ENCODE measurements at regions not wholly inside any gene's neighbourhood (a gene's known extent, or its start where the extent isn't known, plus 50 kb on each side); places are given as distances from the start of the nearest gene placed in this dataset.

DNA sequence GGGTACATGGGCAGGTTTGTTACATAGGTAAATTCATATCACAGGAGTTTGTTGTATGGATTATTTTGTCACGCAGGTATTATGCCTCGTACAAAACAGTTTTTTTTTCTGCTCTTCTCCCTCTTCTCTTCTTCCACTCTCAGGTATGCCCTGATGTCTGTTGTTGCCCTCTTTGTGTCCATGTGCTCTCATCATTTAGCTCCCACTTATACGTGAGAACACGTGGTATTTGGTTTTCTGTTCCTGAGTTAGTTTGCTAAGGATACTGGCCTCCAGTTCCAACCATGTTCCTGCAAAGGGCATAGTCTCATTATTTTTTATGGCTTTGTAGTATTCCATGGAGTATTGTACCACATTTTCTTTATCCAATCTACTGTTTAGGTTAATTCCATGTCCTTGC lies 65.7 kb downstream of the UNC5CL start:
- H3K27me3 ChIP-seq, result no peaks in the 10 kb centered on the region
- ATAC-seq (ENCODE audit: low FRiP score in 2 of 2), result no peak
- TF ChIP-seq EP300 (IDR thresholded peaks at IDR 0.05) (no peak), POLR2A (IDR thresholded peaks at IDR 0.05) (no peak), POLR2AphosphoS5 (IDR thresholded peaks at IDR 0.05) (no peak)
- TF ChIP-seq, protein P1, sequence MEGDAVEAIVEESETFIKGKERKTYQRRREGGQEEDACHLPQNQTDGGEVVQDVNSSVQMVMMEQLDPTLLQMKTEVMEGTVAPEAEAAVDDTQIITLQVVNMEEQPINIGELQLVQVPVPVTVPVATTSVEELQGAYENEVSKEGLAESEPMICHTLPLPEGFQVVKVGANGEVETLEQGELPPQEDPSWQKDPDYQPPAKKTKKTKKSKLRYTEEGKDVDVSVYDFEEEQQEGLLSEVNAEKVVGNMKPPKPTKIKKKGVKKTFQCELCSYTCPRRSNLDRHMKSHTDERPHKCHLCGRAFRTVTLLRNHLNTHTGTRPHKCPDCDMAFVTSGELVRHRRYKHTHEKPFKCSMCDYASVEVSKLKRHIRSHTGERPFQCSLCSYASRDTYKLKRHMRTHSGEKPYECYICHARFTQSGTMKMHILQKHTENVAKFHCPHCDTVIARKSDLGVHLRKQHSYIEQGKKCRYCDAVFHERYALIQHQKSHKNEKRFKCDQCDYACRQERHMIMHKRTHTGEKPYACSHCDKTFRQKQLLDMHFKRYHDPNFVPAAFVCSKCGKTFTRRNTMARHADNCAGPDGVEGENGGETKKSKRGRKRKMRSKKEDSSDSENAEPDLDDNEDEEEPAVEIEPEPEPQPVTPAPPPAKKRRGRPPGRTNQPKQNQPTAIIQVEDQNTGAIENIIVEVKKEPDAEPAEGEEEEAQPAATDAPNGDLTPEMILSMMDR (IDR thresholded peaks at IDR 0.05), result no peak
- 90 to 92% methylated on average over 4 of the region's 4 CpGs for WGBS, 2 donors
- no peaks in the 10 kb centered on the region for H3K4me1 ChIP-seq
- no peak for DNase-seq
- H3K4me3 ChIP-seq, result no peak overlapping the region
- no peaks in the 10 kb centered on the region for H3K36me3 ChIP-seq
- no peak overlapping the region for H3K27ac ChIP-seq
- H3K9me3 ChIP-seq, result no peaks in the 10 kb centered on the region

- no peak for ATAC-seq (ENCODE audit: low FRiP score in 2 of 2)
- WGBS, 2 donors, result 78 to 85% methylated on average over 3 of the region's 3 CpGs
- TF ChIP-seq EP300 (IDR thresholded peaks at IDR 0.05) (no peak), POLR2A (IDR thresholded peaks at IDR 0.05) (no peak), POLR2AphosphoS5 (IDR thresholded peaks at IDR 0.05) (no peak)
- TF ChIP-seq, protein P1 (IDR thresholded peaks at IDR 0.05), result no peak
These were observed 66.2 kb downstream of the UNC5CL start for GRCh38 chr6:40972814-40973213.

GRCh38 chr6:40972190-40972589 lies 66.8 kb downstream of the UNC5CL start:
- TF ChIP-seq POLR2AphosphoS5 (IDR thresholded peaks at IDR 0.05) (no peak), EP300 (IDR thresholded peaks at IDR 0.05) (no peak), POLR2A (IDR thresholded peaks at IDR 0.05) (no peak)
- TF ChIP-seq, protein P1 (IDR thresholded peaks at IDR 0.05), result no peak
- ATAC-seq (ENCODE audit: low FRiP score in 2 of 2), result no peak
- H3K36me3 ChIP-seq, result no peaks in the 10 kb centered on the region
- no peaks in the 10 kb centered on the region for H3K27me3 ChIP-seq
- no peak overlapping the region for H3K27ac ChIP-seq
- H3K9me3 ChIP-seq, result no peaks in the 10 kb centered on the region
- WGBS, 2 donors, result 92 to 96% methylated on average over 3 of the region's 3 CpGs
- no peak for DNase-seq
- H3K4me3 ChIP-seq, result no peak overlapping the region
- no peaks in the 10 kb centered on the region for H3K4me1 ChIP-seq

More at GRCh38 chr6:40972814-40973213, 66.2 kb downstream of the UNC5CL start:
- Histone ChIP-seq H3K27ac (no peak overlapping the region), H3K9me3 (no peaks in the 10 kb centered on the region), H3K4me1 (no peaks in the 10 kb centered on the region), H3K4me3 (no peak overlapping the region), H3K36me3 (no peaks in the 10 kb centered on the region), H3K27me3 (no peaks in the 10 kb centered on the region)
- no peak for DNase-seq

DNA sequence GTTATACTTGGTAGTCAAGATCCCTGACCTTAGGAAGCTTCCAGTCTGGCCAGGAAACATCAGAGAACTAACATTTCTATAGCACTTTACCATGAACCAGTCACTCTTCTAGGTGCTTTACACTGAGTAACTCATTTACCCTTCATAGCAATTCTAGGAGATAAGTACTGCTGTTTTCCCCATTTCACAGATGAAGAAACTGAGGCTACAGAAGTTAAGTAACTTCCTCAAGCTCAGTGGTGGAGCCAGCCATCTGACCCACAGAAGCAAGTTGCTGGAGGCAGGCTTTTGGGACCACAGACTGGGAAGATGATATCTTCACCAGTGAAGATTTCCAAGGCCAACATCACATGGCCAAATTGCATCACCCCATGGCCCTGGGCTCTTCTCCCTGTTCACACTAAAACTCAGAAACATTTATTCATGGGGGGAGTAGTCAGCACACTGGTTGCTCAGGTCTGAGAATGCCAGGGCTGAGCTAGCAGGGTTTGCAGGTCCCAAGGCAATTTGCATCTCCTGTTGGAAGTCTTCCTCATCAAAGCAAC lies 70.3 kb downstream of the UNC5CL start:
- DNase-seq, result no peak
- no peak for ATAC-seq (ENCODE audit: low FRiP score in 2 of 2)
- H3K27me3 ChIP-seq, result no peaks in the 10 kb centered on the region

DNA sequence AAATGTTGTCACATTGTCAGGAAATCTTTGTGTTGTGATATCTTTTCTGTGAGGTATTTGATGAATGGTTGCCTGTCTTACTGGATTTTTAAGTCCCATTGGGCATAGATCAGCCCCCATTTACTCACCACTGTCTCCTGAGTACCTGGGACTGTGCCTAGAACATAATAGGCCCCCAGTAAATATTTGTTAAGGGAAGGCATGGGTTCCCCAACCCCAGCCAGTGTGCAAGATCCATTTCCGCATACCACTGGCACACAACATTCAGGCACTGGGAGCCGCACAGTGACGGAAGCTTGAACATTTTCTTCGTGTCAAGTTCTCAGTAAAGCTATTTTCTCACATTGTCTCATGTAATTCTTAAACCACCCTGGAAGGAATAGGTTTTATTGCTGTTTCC lies 72.2 kb downstream of the UNC5CL start:
- no peak for ATAC-seq (ENCODE audit: low FRiP score in 2 of 2)
- H3K27ac ChIP-seq, result no peak overlapping the region
- WGBS, 2 donors, result 95 to 99% methylated on average over 4 of the region's 4 CpGs
- H3K4me1 ChIP-seq, result no peaks in the 10 kb centered on the region
- H3K9me3 ChIP-seq, result no peaks in the 10 kb centered on the region
- H3K27me3 ChIP-seq, result no peaks in the 10 kb centered on the region
- no peak overlapping the region for H3K4me3 ChIP-seq
- no peaks in the 10 kb centered on the region for H3K36me3 ChIP-seq
- TF ChIP-seq POLR2A (IDR thresholded peaks at IDR 0.05), result no peak
- TF ChIP-seq EP300 (IDR thresholded peaks at IDR 0.05), result no peak
- TF ChIP-seq, protein P1 (IDR thresholded peaks at IDR 0.05), result no peak
- TF ChIP-seq POLR2AphosphoS5 (IDR thresholded peaks at IDR 0.05), result no peak
- DNase-seq, result no peak

More for the DNA sequence above, 70.3 kb downstream of the UNC5CL start:
- TF ChIP-seq POLR2AphosphoS5 (IDR thresholded peaks at IDR 0.05) (no peak), EP300 (IDR thresholded peaks at IDR 0.05) (no peak), POLR2A (IDR thresholded peaks at IDR 0.05) (no peak)
- TF ChIP-seq, protein P1 (IDR thresholded peaks at IDR 0.05), result no peak
- Histone ChIP-seq H3K9me3 (no peaks in the 10 kb centered on the region), H3K36me3 (no peaks in the 10 kb centered on the region), H3K27ac (no peak overlapping the region), H3K4me3 (no peak overlapping the region), H3K4me1 (no peaks in the 10 kb centered on the region)
